ENCODE measurements at regions not wholly inside any gene's neighbourhood (a gene's known extent, or its start where the extent isn't known, plus 50 kb on each side); places are given as distances from the start of the nearest gene placed in this dataset.
"Not testable (repeated sequence)": the region's sequence is repeated elsewhere in the genome, so short reads cannot be mapped to it uniquely, and the experiment has no call there.

GRCh38 chr15:54772663-54773062 is 424.1 kb downstream of the RSL24D1 start:
- no peak for DNase-seq (ENCODE audit: low read depth)
- TF ChIP-seq CTCF (IDR thresholded peaks at IDR 0.05; ENCODE audit: control insufficient read depth, insufficient read depth, low read depth, low read length, missing control alignments): no peak
- H3K4me3 ChIP-seq (ENCODE audit: control insufficient read depth, low read depth, low read length): no peak overlapping the region

- H3K4me3 ChIP-seq (ENCODE audit: control insufficient read depth, low read depth, low read length); DNase-seq (ENCODE audit: low read depth): not testable (repeated sequence)
Observed at GRCh38 chr15:54749461-54749860, 447.3 kb downstream of the RSL24D1 start.

- TF ChIP-seq CTCF (IDR thresholded peaks at IDR 0.05; ENCODE audit: control insufficient read depth, insufficient read depth, low read depth, low read length, missing control alignments): no peak
- DNase-seq (ENCODE audit: low read depth): no peak
- H3K4me3 ChIP-seq (ENCODE audit: control insufficient read depth, low read depth, low read length): no peak overlapping the region
Observed at GRCh38 chr15:54722342-54722986, 474.3 kb downstream of the RSL24D1 start.

- TF ChIP-seq CTCF (IDR thresholded peaks at IDR 0.05; ENCODE audit: control insufficient read depth, insufficient read depth, low read depth, low read length, missing control alignments): no peak
- H3K4me3 ChIP-seq (ENCODE audit: control insufficient read depth, low read depth, low read length): no peak overlapping the region
- no peak for DNase-seq (ENCODE audit: low read depth)
Observed at GRCh38 chr15:54719325-54719724, 477.4 kb downstream of the RSL24D1 start.

- no peak for DNase-seq (ENCODE audit: low read depth)
- TF ChIP-seq CTCF (IDR thresholded peaks at IDR 0.05; ENCODE audit: control insufficient read depth, insufficient read depth, low read depth, low read length, missing control alignments): no peak
- no peak overlapping the region for H3K4me3 ChIP-seq (ENCODE audit: control insufficient read depth, low read depth, low read length)
Observed at GRCh38 chr15:54707805-54708752, 488.7 kb downstream of the RSL24D1 start.

- no peak for TF ChIP-seq CTCF (IDR thresholded peaks at IDR 0.05; ENCODE audit: control insufficient read depth, insufficient read depth, low read depth, low read length, missing control alignments)
- no peak for DNase-seq (ENCODE audit: low read depth)
- no peak overlapping the region for H3K4me3 ChIP-seq (ENCODE audit: control insufficient read depth, low read depth, low read length)
Observed at GRCh38 chr15:54687628-54688027, 509.1 kb downstream of the RSL24D1 start.
